A673 (cell line): ENCODE measurements at regions not wholly inside any gene's neighbourhood (a gene's known extent, or its start where the extent isn't known, plus 50 kb on each side); places are given as distances from the start of the nearest gene placed in this dataset.

Source experiments
- CTCF ChIP-seq: fragments of 300-800, 200-600 bp; sonication (generic); conservative IDR thresholded peaks from 2 replicates; pipeline ENCODE4 v1.5.1; 2017; ENCODE audit warnings: low read depth, mild to moderate bottlenecking, antibody characterized with exemption, low read length, moderate library complexity, mixed read lengths
- EZH2 ChIP-seq: fragments of 200-600 bp; sonication (generic); IDR thresholded peaks from 2 replicates; pipeline ENCODE4 v1.6.1; 2017; ENCODE audit warnings: borderline replicate concordance, low read depth, mild to moderate bottlenecking, mixed read lengths, antibody characterized with exemption, low read length; ENCODE audit not compliant: poor library complexity, severe bottlenecking

GRCh38 chr20:4300921-4301320 lies 51.8 kb upstream of the ADRA1D start:
- no peak for TF ChIP-seq CTCF
- TF ChIP-seq EZH2: no peak
